ENCODE measurements at regions not wholly inside any gene's neighbourhood (a gene's known extent, or its start where the extent isn't known, plus 50 kb on each side); places are given as distances from the start of the nearest gene placed in this dataset.

DNA sequence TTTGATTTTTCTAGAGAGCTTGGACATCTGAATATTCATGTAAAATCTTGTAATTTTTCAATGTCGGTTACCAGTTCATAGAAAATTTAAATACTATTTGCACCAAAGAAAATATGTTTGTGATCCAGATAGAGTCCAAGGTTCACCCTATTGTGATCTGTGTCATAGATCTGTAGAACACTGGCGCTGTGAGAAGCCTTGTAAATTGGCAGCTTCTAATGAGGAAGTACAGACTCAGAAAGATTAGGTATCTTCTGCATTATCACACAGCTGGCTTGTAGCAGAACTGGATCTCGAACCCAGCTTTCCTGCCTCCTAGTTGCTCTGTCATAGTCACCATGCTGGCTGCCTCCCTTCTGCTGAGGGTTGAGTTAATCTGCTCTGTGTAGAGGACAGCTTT, 106.5 kb upstream of the PAK3 start:
- H3K27me3 ChIP-seq (ENCODE audit: low read depth), result no peaks in the 10 kb centered on the region
- TF ChIP-seq, protein P1, sequence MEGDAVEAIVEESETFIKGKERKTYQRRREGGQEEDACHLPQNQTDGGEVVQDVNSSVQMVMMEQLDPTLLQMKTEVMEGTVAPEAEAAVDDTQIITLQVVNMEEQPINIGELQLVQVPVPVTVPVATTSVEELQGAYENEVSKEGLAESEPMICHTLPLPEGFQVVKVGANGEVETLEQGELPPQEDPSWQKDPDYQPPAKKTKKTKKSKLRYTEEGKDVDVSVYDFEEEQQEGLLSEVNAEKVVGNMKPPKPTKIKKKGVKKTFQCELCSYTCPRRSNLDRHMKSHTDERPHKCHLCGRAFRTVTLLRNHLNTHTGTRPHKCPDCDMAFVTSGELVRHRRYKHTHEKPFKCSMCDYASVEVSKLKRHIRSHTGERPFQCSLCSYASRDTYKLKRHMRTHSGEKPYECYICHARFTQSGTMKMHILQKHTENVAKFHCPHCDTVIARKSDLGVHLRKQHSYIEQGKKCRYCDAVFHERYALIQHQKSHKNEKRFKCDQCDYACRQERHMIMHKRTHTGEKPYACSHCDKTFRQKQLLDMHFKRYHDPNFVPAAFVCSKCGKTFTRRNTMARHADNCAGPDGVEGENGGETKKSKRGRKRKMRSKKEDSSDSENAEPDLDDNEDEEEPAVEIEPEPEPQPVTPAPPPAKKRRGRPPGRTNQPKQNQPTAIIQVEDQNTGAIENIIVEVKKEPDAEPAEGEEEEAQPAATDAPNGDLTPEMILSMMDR (IDR thresholded peaks at IDR 0.05; ENCODE audit: borderline replicate concordance), result no peak
- no peak overlapping the region for H3K4me3 ChIP-seq
- DNase-seq, result no peak
- no peaks in the 10 kb centered on the region for H3K9me3 ChIP-seq (replicated peaks)
- intact Hi-C loops (cut with micrococcal nuclease), result no loop called here
- H3K27ac ChIP-seq (replicated peaks), result no peak overlapping the region
- no peaks in the 10 kb centered on the region for H3K36me3 ChIP-seq
- H3K4me1 ChIP-seq, result no peaks in the 10 kb centered on the region

DNA sequence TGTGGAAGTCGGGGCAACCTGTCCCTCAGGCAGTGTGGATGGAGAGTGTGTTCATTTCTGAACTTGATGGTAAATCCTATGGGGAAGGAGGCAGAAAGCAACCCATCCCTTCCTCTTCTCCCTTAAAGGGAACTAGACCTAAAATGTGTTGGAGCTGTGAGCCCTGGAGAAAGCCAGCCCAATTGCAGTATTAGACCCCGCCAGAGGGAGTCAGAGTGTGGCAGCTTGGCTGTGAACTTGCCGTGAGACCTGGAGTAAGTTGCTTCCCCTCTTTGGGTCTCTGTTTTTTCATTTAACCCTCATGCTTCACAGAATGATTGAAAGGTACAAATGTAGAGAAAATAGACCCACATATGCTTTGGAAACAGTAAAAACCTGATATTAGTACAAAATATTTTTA, 108.7 kb upstream of the PAK3 start:
- intact Hi-C loops (cut with micrococcal nuclease), result no loop called here
- no peak for DNase-seq
- H3K27ac ChIP-seq (replicated peaks), result no peak overlapping the region
- no peaks in the 10 kb centered on the region for H3K4me1 ChIP-seq
- no peaks in the 10 kb centered on the region for H3K27me3 ChIP-seq (ENCODE audit: low read depth)
- TF ChIP-seq, protein P1 (IDR thresholded peaks at IDR 0.05; ENCODE audit: borderline replicate concordance), result no peak
- no peaks in the 10 kb centered on the region for H3K36me3 ChIP-seq
- H3K9me3 ChIP-seq (replicated peaks), result no peaks in the 10 kb centered on the region
- H3K4me3 ChIP-seq, result no peak overlapping the region

DNA sequence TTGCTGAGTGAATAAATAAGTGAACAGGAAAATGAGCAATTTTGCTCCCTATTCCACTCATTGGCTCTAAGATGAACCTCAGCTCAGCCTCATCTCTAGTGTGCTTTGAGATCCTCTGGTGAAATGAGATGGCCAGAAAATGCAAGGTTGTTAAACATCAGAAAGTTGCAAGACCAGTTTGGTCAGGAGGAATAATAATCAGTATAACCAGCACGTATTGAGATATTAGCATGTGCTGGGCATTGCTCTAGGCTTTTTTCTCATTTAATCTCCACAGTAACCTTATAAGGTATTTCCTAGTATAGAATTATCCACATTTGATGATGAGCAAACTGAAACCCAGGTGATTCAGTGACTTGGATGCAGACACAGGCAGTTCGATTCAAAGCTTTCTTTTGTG, 110.5 kb upstream of the PAK3 start:
- H3K27me3 ChIP-seq (ENCODE audit: low read depth), result no peaks in the 10 kb centered on the region
- no peak overlapping the region for H3K27ac ChIP-seq (replicated peaks)
- TF ChIP-seq, protein P1 (IDR thresholded peaks at IDR 0.05; ENCODE audit: borderline replicate concordance), result no peak
- DNase-seq, result no peak
- no peak overlapping the region for H3K4me3 ChIP-seq
- intact Hi-C loops (cut with micrococcal nuclease), result no loop called here
- H3K4me1 ChIP-seq, result no peaks in the 10 kb centered on the region
- H3K36me3 ChIP-seq, result no peaks in the 10 kb centered on the region
- H3K9me3 ChIP-seq (replicated peaks), result no peaks in the 10 kb centered on the region

DNA sequence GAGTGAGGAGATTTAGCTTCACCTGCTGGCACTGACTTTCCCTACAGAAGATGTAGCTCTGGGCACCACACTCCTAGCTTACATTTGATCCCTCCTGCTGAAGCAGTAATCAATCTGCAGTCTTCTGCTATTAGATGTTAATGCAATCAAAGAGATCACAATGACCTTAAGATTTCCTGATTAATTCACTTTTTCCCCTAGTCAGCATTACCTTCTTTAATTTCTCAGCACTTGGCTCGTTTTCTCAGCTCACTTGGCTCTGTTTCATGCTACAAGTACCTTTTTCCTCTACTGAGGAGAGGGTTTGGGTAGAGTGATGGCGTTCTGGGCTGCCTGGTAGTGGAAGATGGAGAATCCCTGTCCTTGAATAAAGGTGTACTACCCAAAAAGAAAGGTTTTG, 113.0 kb upstream of the PAK3 start:
- Histone ChIP-seq H3K4me3 (no peak overlapping the region), H3K27me3 (ENCODE audit: low read depth) (no peaks in the 10 kb centered on the region), H3K9me3 (replicated peaks) (no peaks in the 10 kb centered on the region), H3K36me3 (no peaks in the 10 kb centered on the region), H3K4me1 (no peaks in the 10 kb centered on the region), H3K27ac (replicated peaks) (no peak overlapping the region)
- no peak for DNase-seq
- intact Hi-C loops (cut with micrococcal nuclease), result no loop called here
- TF ChIP-seq, protein P1 (IDR thresholded peaks at IDR 0.05; ENCODE audit: borderline replicate concordance), result no peak

DNA sequence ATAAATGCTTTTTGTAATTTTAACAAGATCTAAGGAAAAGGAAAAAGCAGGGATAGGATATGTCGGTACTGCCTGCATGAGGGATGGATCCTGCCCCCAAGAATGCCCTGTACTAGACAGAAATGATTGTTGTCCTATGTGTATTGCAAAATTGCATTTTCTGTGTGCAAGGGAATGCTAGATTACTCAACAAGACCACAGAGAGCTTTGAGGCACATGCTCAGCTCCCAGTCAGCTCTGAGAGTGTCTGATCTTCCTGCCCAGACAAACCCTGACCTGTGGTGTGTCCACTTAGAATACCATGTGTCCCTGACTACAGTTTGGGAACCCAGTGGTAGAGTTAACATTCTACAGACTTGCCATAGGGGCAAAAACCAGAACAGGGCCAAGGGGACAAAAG, 129.2 kb upstream of the PAK3 start:
- TF ChIP-seq, protein P1 (IDR thresholded peaks at IDR 0.05; ENCODE audit: borderline replicate concordance), result no peak
- no peak overlapping the region for H3K27ac ChIP-seq (replicated peaks)
- DNase-seq, result no peak
- intact Hi-C loops (cut with micrococcal nuclease), result no loop called here
- no peaks in the 10 kb centered on the region for H3K4me1 ChIP-seq
- H3K4me3 ChIP-seq, result no peak overlapping the region
- H3K36me3 ChIP-seq, result no peaks in the 10 kb centered on the region
- H3K27me3 ChIP-seq (ENCODE audit: low read depth), result no peaks in the 10 kb centered on the region
- H3K9me3 ChIP-seq (replicated peaks), result no peaks in the 10 kb centered on the region

DNA sequence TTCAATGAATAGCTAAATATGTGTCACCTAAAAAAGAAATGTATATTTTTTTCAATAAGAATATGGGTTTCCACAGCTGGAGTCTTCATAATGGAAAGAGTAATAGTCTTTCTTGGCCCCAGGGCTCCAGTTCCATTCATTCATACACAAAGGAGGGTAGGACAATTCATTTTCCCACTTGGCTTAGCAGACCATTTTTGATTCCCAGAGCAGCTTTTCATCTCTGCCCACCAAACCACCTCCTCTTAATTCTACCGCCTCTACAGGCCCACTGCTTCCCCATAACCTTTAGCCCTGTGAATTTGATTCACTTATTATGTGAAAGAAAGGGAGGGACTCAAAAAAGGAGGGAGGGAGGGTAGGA, 129.9 kb upstream of the PAK3 start:
- intact Hi-C loops (cut with micrococcal nuclease), result no loop called here
- no peaks in the 10 kb centered on the region for H3K4me1 ChIP-seq
- no peak overlapping the region for H3K4me3 ChIP-seq
- no peaks in the 10 kb centered on the region for H3K36me3 ChIP-seq
- H3K27ac ChIP-seq (replicated peaks), result no peak overlapping the region
- no peaks in the 10 kb centered on the region for H3K27me3 ChIP-seq (ENCODE audit: low read depth)
- no peak for DNase-seq
- TF ChIP-seq, protein P1 (IDR thresholded peaks at IDR 0.05; ENCODE audit: borderline replicate concordance), result no peak
- H3K9me3 ChIP-seq (replicated peaks), result no peaks in the 10 kb centered on the region
